ENCODE measurements at regions not wholly inside any gene's neighbourhood (a gene's known extent, or its start where the extent isn't known, plus 50 kb on each side); places are given as distances from the start of the nearest gene placed in this dataset.
"Not testable (repeated sequence)": the region's sequence is repeated elsewhere in the genome, so short reads cannot be mapped to it uniquely, and the experiment has no call there.

DNA sequence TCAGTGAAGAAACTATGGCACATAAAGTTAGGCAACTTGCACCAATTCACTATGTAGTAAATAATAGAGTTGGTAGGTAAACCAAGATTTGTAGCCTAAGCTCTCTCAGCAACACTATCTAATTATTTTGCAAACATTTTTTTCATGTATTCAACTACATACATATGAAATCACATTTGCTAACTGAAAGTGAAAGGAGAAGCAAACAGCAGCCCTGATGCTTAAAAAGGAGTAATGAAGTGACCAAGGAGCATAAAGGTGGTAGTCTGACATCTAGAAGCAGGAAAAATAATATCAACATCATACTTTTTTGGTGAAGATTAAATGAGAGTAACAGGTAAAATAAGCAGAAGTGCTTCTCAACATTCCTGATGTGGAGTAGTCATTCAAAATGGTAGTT, 603.7 kb downstream of the GRXCR1 start:
- H3K9ac ChIP-seq (ENCODE audit: low read length), result no peak overlapping the region
- H3K27me3 ChIP-seq (ENCODE audit: low read length), result no peaks in the 10 kb centered on the region
- no peaks in the 10 kb centered on the region for H3K79me2 ChIP-seq (ENCODE audit: insufficient read depth, low read length)
- no peaks in the 10 kb centered on the region for H3K9me3 ChIP-seq (ENCODE audit: insufficient read depth, low read length)
- H3K4me3 ChIP-seq (ENCODE audit: insufficient read depth, low read length, poor library complexity, severe bottlenecking), result peak overlapping the region; percentile 2
- H3K27ac ChIP-seq (ENCODE audit: low read depth, low read length), result no peak overlapping the region; the same call in 1 of the 2 replicates
- H2AFZ ChIP-seq (ENCODE audit: low read depth, low read length, severe bottlenecking), result peak overlapping the region; percentile 30
- peak overlapping the region; percentile 49 for H3K4me2 ChIP-seq (ENCODE audit: low read depth, low read length, poor library complexity, severe bottlenecking)
- no peaks in the 10 kb centered on the region for H3K9me2 ChIP-seq (replicated peaks; ENCODE audit: insufficient read depth, low read length)
- H3F3A ChIP-seq (ENCODE audit: insufficient read depth), result no peaks in the 10 kb centered on the region; the same call in 1 of the 2 replicates
- TF ChIP-seq, protein P1, sequence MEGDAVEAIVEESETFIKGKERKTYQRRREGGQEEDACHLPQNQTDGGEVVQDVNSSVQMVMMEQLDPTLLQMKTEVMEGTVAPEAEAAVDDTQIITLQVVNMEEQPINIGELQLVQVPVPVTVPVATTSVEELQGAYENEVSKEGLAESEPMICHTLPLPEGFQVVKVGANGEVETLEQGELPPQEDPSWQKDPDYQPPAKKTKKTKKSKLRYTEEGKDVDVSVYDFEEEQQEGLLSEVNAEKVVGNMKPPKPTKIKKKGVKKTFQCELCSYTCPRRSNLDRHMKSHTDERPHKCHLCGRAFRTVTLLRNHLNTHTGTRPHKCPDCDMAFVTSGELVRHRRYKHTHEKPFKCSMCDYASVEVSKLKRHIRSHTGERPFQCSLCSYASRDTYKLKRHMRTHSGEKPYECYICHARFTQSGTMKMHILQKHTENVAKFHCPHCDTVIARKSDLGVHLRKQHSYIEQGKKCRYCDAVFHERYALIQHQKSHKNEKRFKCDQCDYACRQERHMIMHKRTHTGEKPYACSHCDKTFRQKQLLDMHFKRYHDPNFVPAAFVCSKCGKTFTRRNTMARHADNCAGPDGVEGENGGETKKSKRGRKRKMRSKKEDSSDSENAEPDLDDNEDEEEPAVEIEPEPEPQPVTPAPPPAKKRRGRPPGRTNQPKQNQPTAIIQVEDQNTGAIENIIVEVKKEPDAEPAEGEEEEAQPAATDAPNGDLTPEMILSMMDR (IDR thresholded peaks at IDR 0.05; ENCODE audit: insufficient read depth, low read length, poor library complexity, severe bottlenecking), result no peak
- TF ChIP-seq EZH2phosphoT487 (conservative IDR thresholded peaks at IDR 0.05; ENCODE audit: low read length), result no peak
- no peaks in the 10 kb centered on the region for H3K36me3 ChIP-seq (ENCODE audit: low read length)
- H4K20me1 ChIP-seq (ENCODE audit: low read depth, low read length), result no peaks in the 10 kb centered on the region

DNA sequence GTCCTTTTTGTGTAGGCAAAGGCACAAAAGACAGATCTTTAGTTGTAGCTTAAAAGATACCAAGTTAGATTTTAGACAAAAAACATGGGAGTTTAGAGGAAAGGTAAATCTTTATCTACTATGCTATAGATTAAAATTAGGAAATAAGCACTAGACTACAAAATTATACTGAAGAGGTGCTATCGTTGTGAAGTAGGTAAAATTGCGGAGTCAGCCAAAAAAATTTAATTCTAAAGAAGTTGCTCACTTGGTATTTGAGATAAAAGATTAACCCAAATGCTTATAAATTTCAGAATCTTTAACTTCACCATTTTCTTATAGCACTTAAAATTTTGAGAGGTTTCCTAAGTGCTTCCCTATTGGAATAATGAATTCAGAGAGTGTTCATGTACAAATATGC, 604.1 kb downstream of the GRXCR1 start:
- no peaks in the 10 kb centered on the region for H4K20me1 ChIP-seq (ENCODE audit: low read depth, low read length)
- peak overlapping the region; percentile 49 for H3K4me2 ChIP-seq (ENCODE audit: low read depth, low read length, poor library complexity, severe bottlenecking)
- no peaks in the 10 kb centered on the region; the same call in 1 of the 2 replicates for H3F3A ChIP-seq (ENCODE audit: insufficient read depth)
- H3K4me3 ChIP-seq (ENCODE audit: insufficient read depth, low read length, poor library complexity, severe bottlenecking), result peak overlapping the region; percentile 2
- peak overlapping the region; percentile 30 for H2AFZ ChIP-seq (ENCODE audit: low read depth, low read length, severe bottlenecking)
- H3K9me2 ChIP-seq (replicated peaks; ENCODE audit: insufficient read depth, low read length), result no peaks in the 10 kb centered on the region
- H3K9me3 ChIP-seq (ENCODE audit: insufficient read depth, low read length), result no peaks in the 10 kb centered on the region
- H3K27me3 ChIP-seq (ENCODE audit: low read length), result no peaks in the 10 kb centered on the region
- H3K27ac ChIP-seq (ENCODE audit: low read depth, low read length), result no peak overlapping the region
- no peak for TF ChIP-seq EZH2phosphoT487 (conservative IDR thresholded peaks at IDR 0.05; ENCODE audit: low read length)
- TF ChIP-seq, protein P1 (IDR thresholded peaks at IDR 0.05; ENCODE audit: insufficient read depth, low read length, poor library complexity, severe bottlenecking), result no peak
- no peak overlapping the region for H3K9ac ChIP-seq (ENCODE audit: low read length)
- H3K36me3 ChIP-seq (ENCODE audit: low read length), result no peaks in the 10 kb centered on the region
- H3K79me2 ChIP-seq (ENCODE audit: insufficient read depth, low read length), result no peaks in the 10 kb centered on the region

DNA sequence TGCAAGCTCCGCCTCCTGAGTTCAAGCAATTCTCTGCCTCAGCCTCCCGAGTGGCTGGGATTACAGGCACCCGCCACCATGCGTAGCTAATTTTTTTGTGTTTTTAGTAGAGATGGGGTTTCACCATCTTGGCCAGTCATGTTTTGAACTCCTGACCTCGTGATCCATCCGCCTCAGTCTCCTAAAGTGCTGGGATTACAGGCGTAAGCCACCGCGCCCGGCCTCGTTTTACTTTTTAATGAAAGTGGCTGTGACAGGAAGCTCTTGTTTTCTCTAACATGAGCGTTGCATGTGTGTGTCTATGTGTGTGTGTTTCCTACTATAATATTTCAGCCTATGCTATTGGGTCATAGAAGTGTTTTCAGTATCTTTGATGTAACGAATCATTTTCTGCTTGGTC, 613.3 kb downstream of the GRXCR1 start:
- H3K9ac ChIP-seq (ENCODE audit: low read length); H3F3A ChIP-seq (ENCODE audit: insufficient read depth); H3K36me3 ChIP-seq (ENCODE audit: low read length); H3K27me3 ChIP-seq (ENCODE audit: low read length); H3K4me3 ChIP-seq (ENCODE audit: insufficient read depth, low read length, poor library complexity, severe bottlenecking); H2AFZ ChIP-seq (ENCODE audit: low read depth, low read length, severe bottlenecking); H3K79me2 ChIP-seq (ENCODE audit: insufficient read depth, low read length); H3K4me2 ChIP-seq (ENCODE audit: low read depth, low read length, poor library complexity, severe bottlenecking); H3K9me2 ChIP-seq (replicated peaks; ENCODE audit: insufficient read depth, low read length); H4K20me1 ChIP-seq (ENCODE audit: low read depth, low read length); H3K27ac ChIP-seq (ENCODE audit: low read depth, low read length): not testable (repeated sequence)
- peaks cover 12% of the 10 kb centered on the region; the same call in 1 of the 2 replicates for H3K9me3 ChIP-seq (ENCODE audit: insufficient read depth, low read length)

DNA sequence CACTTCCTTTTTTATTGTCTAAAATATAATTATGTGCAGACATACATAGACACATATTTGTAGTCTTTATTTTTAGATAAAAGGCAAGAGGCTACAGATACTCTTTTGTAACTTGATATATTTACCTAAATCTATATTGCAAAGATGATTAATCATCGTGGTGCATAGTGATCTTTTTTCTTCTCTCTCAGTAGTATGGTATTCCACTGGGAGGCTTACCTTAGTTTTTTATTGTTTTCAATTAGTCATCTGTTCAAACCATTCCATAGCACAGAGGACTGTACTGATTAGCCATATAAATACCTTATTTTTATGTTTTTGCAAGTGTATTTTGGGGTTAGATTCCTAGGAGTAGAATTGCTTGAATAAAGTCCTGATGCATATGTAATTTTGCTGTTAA, 619.7 kb downstream of the GRXCR1 start:
- Histone ChIP-seq H3K27me3 (ENCODE audit: low read length) (no peaks in the 10 kb centered on the region), H3K9me3 (ENCODE audit: insufficient read depth, low read length) (peaks cover 12% of the 10 kb centered on the region; the same call in 1 of the 2 replicates), H3F3A (ENCODE audit: insufficient read depth) (no peaks in the 10 kb centered on the region), H4K20me1 (ENCODE audit: low read depth, low read length) (no peaks in the 10 kb centered on the region), H3K4me2 (ENCODE audit: low read depth, low read length, poor library complexity, severe bottlenecking) (no peak overlapping the region), H3K4me3 (ENCODE audit: insufficient read depth, low read length, poor library complexity, severe bottlenecking) (no peak overlapping the region), H3K9me2 (replicated peaks; ENCODE audit: insufficient read depth, low read length) (no peaks in the 10 kb centered on the region), H2AFZ (ENCODE audit: low read depth, low read length, severe bottlenecking) (no peak overlapping the region), H3K79me2 (ENCODE audit: insufficient read depth, low read length) (no peaks in the 10 kb centered on the region), H3K9ac (ENCODE audit: low read length) (no peak overlapping the region), H3K36me3 (ENCODE audit: low read length) (no peaks in the 10 kb centered on the region), H3K27ac (ENCODE audit: low read depth, low read length) (no peak overlapping the region)
- TF ChIP-seq, protein P1 (IDR thresholded peaks at IDR 0.05; ENCODE audit: insufficient read depth, low read length, poor library complexity, severe bottlenecking), result no peak
- TF ChIP-seq EZH2phosphoT487 (conservative IDR thresholded peaks at IDR 0.05; ENCODE audit: low read length), result no peak

All from SU-DHL-6 (cell line).